ENCODE measurements at regions not wholly inside any gene's neighbourhood (a gene's known extent, or its start where the extent isn't known, plus 50 kb on each side); places are given as distances from the start of the nearest gene placed in this dataset.

DNA sequence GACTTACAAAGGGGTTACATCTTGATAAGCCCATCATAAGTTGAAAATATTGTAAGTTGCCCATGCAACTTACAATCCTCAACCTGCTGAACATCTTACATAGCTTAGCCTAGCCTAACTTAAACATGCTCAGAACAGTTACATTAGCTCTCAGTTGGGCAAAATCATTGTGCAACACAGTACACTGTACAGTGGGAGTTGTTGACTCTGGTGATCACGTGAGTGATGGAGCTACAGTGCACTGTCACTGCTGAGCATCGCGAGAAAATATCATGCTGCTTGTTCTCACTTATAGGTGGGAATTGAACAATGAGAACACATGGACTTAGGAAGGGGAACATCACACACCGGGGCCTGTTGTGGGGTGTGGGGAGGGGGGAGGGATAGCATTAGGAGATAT is 214.9 kb upstream of the ZMIZ1 start:
- TF ChIP-seq, protein P1, sequence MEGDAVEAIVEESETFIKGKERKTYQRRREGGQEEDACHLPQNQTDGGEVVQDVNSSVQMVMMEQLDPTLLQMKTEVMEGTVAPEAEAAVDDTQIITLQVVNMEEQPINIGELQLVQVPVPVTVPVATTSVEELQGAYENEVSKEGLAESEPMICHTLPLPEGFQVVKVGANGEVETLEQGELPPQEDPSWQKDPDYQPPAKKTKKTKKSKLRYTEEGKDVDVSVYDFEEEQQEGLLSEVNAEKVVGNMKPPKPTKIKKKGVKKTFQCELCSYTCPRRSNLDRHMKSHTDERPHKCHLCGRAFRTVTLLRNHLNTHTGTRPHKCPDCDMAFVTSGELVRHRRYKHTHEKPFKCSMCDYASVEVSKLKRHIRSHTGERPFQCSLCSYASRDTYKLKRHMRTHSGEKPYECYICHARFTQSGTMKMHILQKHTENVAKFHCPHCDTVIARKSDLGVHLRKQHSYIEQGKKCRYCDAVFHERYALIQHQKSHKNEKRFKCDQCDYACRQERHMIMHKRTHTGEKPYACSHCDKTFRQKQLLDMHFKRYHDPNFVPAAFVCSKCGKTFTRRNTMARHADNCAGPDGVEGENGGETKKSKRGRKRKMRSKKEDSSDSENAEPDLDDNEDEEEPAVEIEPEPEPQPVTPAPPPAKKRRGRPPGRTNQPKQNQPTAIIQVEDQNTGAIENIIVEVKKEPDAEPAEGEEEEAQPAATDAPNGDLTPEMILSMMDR (IDR thresholded peaks at IDR 0.05; ENCODE audit: unreplicated experiment): no peak
- Mint-ChIP-seq H3K4me1 (ENCODE audit: unreplicated experiment) (peaks cover 4% of the 10 kb centered on the region), H3K27me3 (ENCODE audit: unreplicated experiment) (peaks cover 2% of the 10 kb centered on the region), H3K4me3 (ENCODE audit: unreplicated experiment) (no peak overlapping the region), H3K36me3 (ENCODE audit: low read depth, unreplicated experiment) (no peaks in the 10 kb centered on the region), H3K9me3 (ENCODE audit: unreplicated experiment) (no peaks in the 10 kb centered on the region), H3K27ac (ENCODE audit: unreplicated experiment) (no peak overlapping the region)
- DNase-seq (ENCODE audit: low spot score): no peak

GRCh38 chr10:78856421-78856820 is 212.3 kb upstream of the ZMIZ1 start:
- H3K4me3 Mint-ChIP-seq (ENCODE audit: unreplicated experiment): no peak overlapping the region
- H3K27me3 Mint-ChIP-seq (ENCODE audit: unreplicated experiment): peaks cover 2% of the 10 kb centered on the region
- no peak overlapping the region for H3K27ac Mint-ChIP-seq (ENCODE audit: unreplicated experiment)
- H3K36me3 Mint-ChIP-seq (ENCODE audit: low read depth, unreplicated experiment): no peaks in the 10 kb centered on the region
- no peak for DNase-seq (ENCODE audit: low spot score)
- H3K9me3 Mint-ChIP-seq (ENCODE audit: unreplicated experiment): no peaks in the 10 kb centered on the region
- peaks cover 6% of the 10 kb centered on the region for H3K4me1 Mint-ChIP-seq (ENCODE audit: unreplicated experiment)
- TF ChIP-seq, protein P1 (IDR thresholded peaks at IDR 0.05; ENCODE audit: unreplicated experiment): no peak

GRCh38 chr10:78857193-78857592 is 211.6 kb upstream of the ZMIZ1 start:
- TF ChIP-seq, protein P1 (IDR thresholded peaks at IDR 0.05; ENCODE audit: unreplicated experiment): no peak
- no peak for DNase-seq (ENCODE audit: low spot score)
- H3K4me3 Mint-ChIP-seq (ENCODE audit: unreplicated experiment): no peak overlapping the region
- no peak overlapping the region for H3K27ac Mint-ChIP-seq (ENCODE audit: unreplicated experiment)
- no peaks in the 10 kb centered on the region for H3K9me3 Mint-ChIP-seq (ENCODE audit: unreplicated experiment)
- no peaks in the 10 kb centered on the region for H3K36me3 Mint-ChIP-seq (ENCODE audit: low read depth, unreplicated experiment)
- peaks cover 4% of the 10 kb centered on the region for H3K4me1 Mint-ChIP-seq (ENCODE audit: unreplicated experiment)
- peaks cover 2% of the 10 kb centered on the region for H3K27me3 Mint-ChIP-seq (ENCODE audit: unreplicated experiment)

- Mint-ChIP-seq H3K36me3 (ENCODE audit: low read depth, unreplicated experiment) (no peaks in the 10 kb centered on the region), H3K4me3 (ENCODE audit: unreplicated experiment) (no peak overlapping the region), H3K27ac (ENCODE audit: unreplicated experiment) (no peak overlapping the region), H3K9me3 (ENCODE audit: unreplicated experiment) (no peaks in the 10 kb centered on the region), H3K4me1 (ENCODE audit: unreplicated experiment) (peaks cover 2% of the 10 kb centered on the region), H3K27me3 (ENCODE audit: unreplicated experiment) (peaks cover 2% of the 10 kb centered on the region)
- DNase-seq (ENCODE audit: low spot score): no peak
- TF ChIP-seq, protein P1 (IDR thresholded peaks at IDR 0.05; ENCODE audit: unreplicated experiment): no peak
These were observed 209.5 kb upstream of the ZMIZ1 start for GRCh38 chr10:78859266-78859665.

- H3K4me1 Mint-ChIP-seq (ENCODE audit: unreplicated experiment): peaks cover 2% of the 10 kb centered on the region
- DNase-seq (ENCODE audit: low spot score): no peak
- no peak overlapping the region for H3K4me3 Mint-ChIP-seq (ENCODE audit: unreplicated experiment)
- H3K27ac Mint-ChIP-seq (ENCODE audit: unreplicated experiment): no peak overlapping the region
- no peaks in the 10 kb centered on the region for H3K36me3 Mint-ChIP-seq (ENCODE audit: low read depth, unreplicated experiment)
- no peaks in the 10 kb centered on the region for H3K9me3 Mint-ChIP-seq (ENCODE audit: unreplicated experiment)
- TF ChIP-seq, protein P1 (IDR thresholded peaks at IDR 0.05; ENCODE audit: unreplicated experiment): no peak
- peaks cover 2% of the 10 kb centered on the region for H3K27me3 Mint-ChIP-seq (ENCODE audit: unreplicated experiment)
These were observed 209.0 kb upstream of the ZMIZ1 start for GRCh38 chr10:78859769-78860168.
